SIG-M5 treated with dmso at 0.1 percent for 504 hours (cell line): ENCODE measurements at regions not wholly inside any gene's neighbourhood (a gene's known extent, or its start where the extent isn't known, plus 50 kb on each side); places are given as distances from the start of the nearest gene placed in this dataset.
"Not testable (repeated sequence)": the region's sequence is repeated elsewhere in the genome, so short reads cannot be mapped to it uniquely, and the experiment has no call there.

ENCODE experiments used
- DNase-seq: peaks from one replicate; lab custom pipeline; 2025; ENCODE audit not compliant: unreplicated experiment; lab: John Stamatoyannopoulos, UW

GRCh38 chr1:190665045-190665444 is 187.4 kb upstream of the BRINP3 start:
- DNase-seq: no peak

- DNase-seq: no peak
Measured at GRCh38 chr1:190667914-190668313, 190.2 kb upstream of the BRINP3 start.

DNA sequence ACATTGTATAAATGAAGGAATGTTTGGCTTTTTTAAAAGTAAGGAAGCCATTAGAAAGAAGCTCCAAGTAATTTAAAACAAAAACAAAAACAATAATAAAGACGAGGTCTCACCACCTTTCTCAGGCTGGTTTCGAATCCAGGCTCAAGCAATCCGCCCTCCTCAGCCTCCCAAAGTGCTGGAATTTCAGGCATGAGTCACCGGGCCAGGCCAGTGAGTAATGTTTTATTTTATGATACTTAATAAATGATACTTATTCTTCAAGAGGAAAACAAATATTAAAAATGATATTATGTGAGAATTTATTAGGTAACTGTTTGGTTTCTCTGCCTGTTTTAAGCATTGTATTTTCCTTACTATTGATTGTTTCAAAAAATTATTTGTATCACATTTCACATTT is 201.4 kb upstream of the BRINP3 start:
- DNase-seq: no peak

- DNase-seq: no peak
Measured at GRCh38 chr1:190679454-190679853, 201.8 kb upstream of the BRINP3 start.

GRCh38 chr1:190679983-190680382 is 202.3 kb upstream of the BRINP3 start:
- DNase-seq: no peak

GRCh38 chr1:190685676-190686075 is 208.0 kb upstream of the BRINP3 start:
- no peak for DNase-seq

DNA sequence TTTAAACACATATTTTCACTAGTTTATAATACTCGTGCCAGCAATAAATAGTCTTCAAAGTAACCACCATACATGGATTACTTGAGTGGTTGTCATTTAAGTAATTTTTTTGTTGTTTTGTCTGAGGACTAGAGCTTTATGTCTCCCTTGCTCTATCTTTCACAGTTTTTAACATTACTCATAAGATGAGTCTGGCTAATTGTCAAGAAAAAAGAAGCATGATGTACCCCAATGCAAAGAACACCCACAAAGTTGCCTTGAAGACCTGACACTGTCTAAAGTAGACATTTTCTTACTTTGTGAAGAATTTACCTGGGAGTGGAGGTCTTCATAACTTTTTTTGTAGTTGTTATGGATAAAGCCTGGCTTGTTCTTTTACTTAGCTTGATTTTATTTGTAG is 210.4 kb upstream of the BRINP3 start:
- DNase-seq: no peak

- DNase-seq: not testable (repeated sequence)
Measured at GRCh38 chr1:190698488-190698887, 220.8 kb upstream of the BRINP3 start.

GRCh38 chr1:190699165-190699564 is 221.5 kb upstream of the BRINP3 start:
- DNase-seq: no peak

DNA sequence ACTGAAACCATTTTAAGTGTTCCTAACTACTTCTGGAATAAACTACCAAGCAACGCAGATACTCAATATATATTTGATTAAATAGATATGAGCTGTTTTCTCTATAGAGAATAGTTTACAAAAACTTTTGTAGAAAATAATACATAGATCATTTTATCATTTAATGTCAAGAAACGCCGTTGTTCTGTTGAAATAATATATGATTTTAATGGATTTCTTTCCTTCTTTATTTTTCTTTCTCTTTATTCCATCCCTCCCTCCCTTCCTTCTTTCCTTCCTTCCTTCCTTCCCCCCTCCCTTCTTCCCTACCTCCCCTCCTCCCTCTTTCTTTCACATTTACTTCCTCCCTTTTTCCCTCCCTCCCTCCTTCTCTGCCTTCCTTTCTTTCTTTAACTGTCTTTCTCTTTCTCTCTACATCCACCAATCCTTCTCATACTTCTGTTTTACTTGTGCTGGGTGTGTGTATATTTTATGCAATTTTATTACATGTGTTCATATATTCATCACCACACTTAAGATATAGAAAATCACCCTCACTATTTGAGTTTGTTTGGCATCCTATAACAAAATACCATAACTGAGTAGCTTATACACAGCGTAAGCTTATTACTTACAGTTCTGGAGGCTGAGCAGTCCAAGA is 230.9 kb upstream of the BRINP3 start:
- no peak for DNase-seq

GRCh38 chr1:190711069-190711468 is 233.4 kb upstream of the BRINP3 start:
- DNase-seq: no peak

- DNase-seq: no peak
Measured at GRCh38 chr1:190717055-190717454, 239.4 kb upstream of the BRINP3 start.

DNA sequence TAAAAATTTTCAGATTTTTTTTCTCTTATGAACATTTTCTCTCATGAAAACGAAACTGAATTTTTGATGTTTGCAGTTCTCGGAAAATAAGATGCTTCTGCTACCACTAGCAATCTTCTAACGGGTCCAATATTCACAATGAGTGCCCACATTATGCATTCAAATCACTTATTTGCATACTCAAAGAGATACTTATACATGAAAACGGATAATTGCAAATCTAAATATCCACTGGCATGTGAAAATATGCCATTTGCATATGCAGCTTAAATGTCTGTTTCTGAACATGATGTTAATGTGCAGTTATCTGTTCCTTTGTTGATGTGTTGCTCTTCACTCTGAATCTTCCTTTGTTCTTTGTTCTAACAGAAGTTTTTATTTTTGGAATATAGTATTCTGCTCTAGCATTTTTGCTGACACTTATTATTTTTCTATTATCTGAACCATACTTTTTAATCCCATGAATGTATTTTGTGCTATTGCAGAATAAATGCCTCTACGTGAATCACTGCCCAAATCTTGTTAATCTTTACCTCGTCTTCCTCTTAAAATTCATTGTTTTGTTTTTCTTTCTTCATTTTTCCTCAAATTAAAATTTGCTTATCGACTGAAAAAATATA is 259.4 kb upstream of the BRINP3 start:
- no peak for DNase-seq

DNA sequence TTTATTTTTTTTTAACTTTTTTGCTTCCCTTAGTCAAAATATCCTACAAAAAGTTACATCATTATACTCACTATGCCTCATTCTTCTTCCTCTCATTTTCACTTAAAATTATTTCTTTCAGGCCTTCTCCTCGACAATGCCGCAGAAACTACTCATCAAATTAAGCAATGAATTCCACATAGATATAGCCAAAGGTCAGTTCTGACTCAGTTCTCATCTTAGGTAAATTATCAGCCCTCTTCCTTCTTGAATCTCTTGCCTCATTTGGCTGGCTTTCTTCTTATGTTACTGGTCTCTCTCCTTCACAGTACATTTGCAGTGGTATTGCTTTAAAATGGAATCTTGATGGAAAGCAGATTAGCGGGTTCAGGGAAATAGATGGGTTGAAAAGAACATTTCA is 260.7 kb upstream of the BRINP3 start:
- DNase-seq: no peak

GRCh38 chr1:190739926-190740325 is 262.3 kb upstream of the BRINP3 start:
- no peak for DNase-seq

GRCh38 chr1:190747704-190748103 is 270.0 kb upstream of the BRINP3 start:
- no peak for DNase-seq

DNA sequence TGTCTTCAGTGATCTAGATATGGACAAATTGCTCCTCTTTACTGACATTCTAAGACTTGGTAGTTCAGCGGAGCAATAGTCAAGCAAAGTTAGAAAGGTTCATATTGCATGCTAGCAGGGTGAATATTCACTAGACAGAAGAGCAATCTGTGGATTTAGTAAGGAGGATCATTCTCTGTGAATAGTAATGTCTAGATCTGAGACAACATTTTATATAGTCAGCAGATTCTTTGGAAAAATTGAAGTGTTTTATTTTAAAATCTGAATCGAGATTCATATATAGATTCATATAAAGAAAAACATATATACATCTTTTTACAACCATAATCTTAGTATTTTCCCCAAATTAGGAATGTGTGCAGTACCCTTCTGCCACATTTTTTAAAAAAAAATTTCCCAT is 274.5 kb upstream of the BRINP3 start:
- no peak for DNase-seq

DNA sequence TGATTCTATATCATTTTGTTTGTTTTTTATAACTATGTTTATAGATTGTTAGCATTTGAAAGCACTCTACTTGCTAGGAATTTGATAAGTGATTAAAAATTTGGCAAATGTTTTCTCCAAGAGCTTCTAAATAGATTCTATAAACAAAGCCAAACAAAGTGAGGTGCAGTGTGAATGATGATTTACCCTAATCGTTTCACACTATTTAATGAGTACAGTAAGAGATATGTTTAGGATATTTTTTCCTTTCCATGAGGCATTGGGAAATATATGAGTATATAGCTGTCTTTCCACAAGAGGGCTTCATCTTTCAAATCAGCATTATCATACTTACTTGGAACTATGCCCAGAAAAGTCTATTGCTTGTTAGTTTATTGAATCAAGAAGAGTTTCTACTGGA is 277.0 kb upstream of the BRINP3 start:
- DNase-seq: peak; percentile 80

DNA sequence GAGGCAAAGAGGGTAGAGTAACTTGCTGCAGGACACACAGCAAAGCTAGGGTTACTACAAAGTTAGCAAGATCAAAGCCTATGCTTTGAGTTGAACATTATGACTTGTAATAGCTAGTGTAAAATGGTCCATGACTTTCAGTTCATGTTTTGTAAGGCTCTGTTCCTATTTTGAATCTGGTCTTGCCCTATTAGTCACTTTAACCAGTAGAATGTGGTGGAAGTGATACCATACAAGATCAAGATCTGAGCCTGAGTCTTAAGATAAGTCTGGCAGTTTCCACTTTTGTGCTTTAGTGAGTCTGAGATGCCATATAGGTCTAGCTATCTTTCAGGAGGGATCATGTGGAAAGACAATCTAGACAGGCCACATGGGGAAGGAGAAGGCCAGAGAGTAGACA is 282.1 kb upstream of the BRINP3 start:
- DNase-seq: peak; percentile 97

- no peak for DNase-seq
Measured at GRCh38 chr1:190762325-190762724, 284.7 kb upstream of the BRINP3 start.

DNA sequence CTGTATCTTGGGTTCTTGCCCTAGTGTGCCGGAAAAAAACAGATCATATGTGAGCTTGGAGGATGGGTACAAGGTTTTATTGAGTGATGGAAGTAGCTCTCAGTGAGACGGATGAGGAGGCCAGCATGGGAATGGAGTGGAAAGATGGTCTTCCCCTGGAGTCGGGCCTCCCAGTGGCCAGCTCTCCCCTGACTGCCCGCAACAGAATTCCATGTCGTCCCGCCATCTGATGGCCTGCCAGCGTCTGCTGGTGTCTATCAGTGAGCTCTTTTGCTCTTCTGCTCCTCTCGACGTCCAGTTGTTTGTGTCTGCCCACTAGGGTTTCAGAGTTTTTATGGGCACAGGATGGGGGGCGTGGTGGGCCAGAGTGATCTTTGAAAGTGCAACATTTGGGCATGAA is 315.2 kb upstream of the BRINP3 start:
- DNase-seq: no peak

GRCh38 chr1:190807629-190808028 is 330.0 kb upstream of the BRINP3 start:
- DNase-seq: no peak

GRCh38 chr1:190808035-190808434 is 330.4 kb upstream of the BRINP3 start:
- no peak for DNase-seq
